Activated T-helper 2 cell treated with anti-CD3 and anti-CD28 coated beads, Interferon-gamma antibody, Interleukin-2, Interleukin-4, amounts not matched to agents 10 μg/mL and 5 μg/mL and 100 μg/mL, durations not matched to agents 14 hours and 24 hours and 36 hours (primary cell): ENCODE measurements at regions not wholly inside any gene's neighbourhood (a gene's known extent, or its start where the extent isn't known, plus 50 kb on each side); places are given as distances from the start of the nearest gene placed in this dataset.

Source experiments
- DNase-seq: peaks from one replicate; pipeline ENCODE4 v3.0.0; 2021; ENCODE audit warnings: low spot score
- H3K27ac Mint-ChIP-seq: one replicate; pipeline ENCODE4 v1.8.0; 2021; ENCODE audit warnings: mixed read lengths
- H3K27me3 Mint-ChIP-seq: one replicate; pipeline ENCODE4 v1.8.0; 2021; ENCODE audit warnings: low read depth, mixed read lengths
- H3K36me3 Mint-ChIP-seq: one replicate; pipeline ENCODE4 v1.8.0; 2021; ENCODE audit warnings: low read depth, mixed read lengths
- H3K4me1 Mint-ChIP-seq: one replicate; pipeline ENCODE4 v1.8.0; 2021; ENCODE audit warnings: low read depth, mixed read lengths
- H3K4me3 Mint-ChIP-seq: one replicate; pipeline ENCODE4 v1.8.0; 2021; ENCODE audit warnings: low read depth, mild to moderate bottlenecking, moderate library complexity, mixed read lengths
- H3K9me3 Mint-ChIP-seq: one replicate; pipeline ENCODE4 v1.8.0; 2021; ENCODE audit warnings: mixed read lengths
- intact Hi-C: fragments of 100-400 bp; cut with micrococcal nuclease; formaldehyde crosslinking; loops from one replicate; pipeline ENCODE4 v1.15.1; 2023

DNA sequence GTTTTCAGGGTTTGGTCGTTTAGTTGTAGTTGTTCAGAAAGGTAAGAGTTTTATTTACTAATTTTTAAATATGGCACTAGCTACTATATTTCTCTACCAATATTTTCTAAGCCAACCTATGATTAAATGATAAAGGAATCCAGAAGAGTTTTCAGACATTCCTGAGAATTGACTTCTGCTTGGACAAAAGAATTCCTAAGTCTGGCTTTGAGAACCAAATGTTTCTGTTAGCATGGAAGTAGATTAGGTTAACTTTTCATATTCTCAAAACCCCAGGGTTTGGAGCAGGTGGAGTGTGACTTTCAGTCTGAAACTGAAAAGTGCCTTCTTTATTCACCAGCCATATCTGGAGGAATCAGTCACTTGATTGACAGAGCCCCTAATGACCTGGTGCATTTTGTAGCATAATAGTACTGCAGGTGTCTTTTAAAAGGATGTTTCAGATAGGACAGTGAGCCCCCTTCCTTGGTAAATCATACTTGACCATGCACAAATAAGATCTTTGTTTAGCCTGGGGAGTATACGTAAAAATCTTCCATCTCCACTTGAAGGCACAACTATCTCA lies 457.0 kb upstream of the ZNF462 start:
- DNase-seq, result no peak
- no peak overlapping the region for H3K4me3 Mint-ChIP-seq
- intact Hi-C loops, result no loop called here
- H3K36me3 Mint-ChIP-seq, result no peaks in the 10 kb centered on the region
- no peak overlapping the region for H3K27ac Mint-ChIP-seq
- no peaks in the 10 kb centered on the region for H3K9me3 Mint-ChIP-seq
- H3K27me3 Mint-ChIP-seq, result no peaks in the 10 kb centered on the region
- no peaks in the 10 kb centered on the region for H3K4me1 Mint-ChIP-seq

DNA sequence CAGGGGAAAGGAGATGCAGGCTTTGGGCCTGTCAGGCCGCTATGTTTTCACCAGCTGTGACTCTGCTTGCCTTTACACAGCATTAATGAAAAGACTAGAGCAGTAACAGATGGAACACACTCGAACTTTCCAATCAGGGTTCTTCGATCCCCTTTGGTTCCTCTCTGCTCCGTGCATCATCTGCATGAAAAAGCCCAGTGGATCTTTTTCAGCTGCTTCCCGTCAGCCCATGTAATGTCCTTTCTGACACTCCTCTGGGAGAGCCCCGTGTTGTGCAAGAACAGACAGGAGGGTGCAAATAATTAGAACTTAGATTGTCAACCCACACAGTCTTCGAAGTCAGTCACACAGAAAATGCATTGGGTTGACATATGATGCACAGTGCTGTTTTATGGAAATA lies 448.9 kb upstream of the ZNF462 start:
- H3K27ac Mint-ChIP-seq, result no peak overlapping the region
- no peak for DNase-seq
- no peaks in the 10 kb centered on the region for H3K36me3 Mint-ChIP-seq
- peaks cover 6% of the 10 kb centered on the region for H3K9me3 Mint-ChIP-seq
- no peaks in the 10 kb centered on the region for H3K4me1 Mint-ChIP-seq
- no peaks in the 10 kb centered on the region for H3K27me3 Mint-ChIP-seq
- no peak overlapping the region for H3K4me3 Mint-ChIP-seq
- intact Hi-C loops, result no loop called here

DNA sequence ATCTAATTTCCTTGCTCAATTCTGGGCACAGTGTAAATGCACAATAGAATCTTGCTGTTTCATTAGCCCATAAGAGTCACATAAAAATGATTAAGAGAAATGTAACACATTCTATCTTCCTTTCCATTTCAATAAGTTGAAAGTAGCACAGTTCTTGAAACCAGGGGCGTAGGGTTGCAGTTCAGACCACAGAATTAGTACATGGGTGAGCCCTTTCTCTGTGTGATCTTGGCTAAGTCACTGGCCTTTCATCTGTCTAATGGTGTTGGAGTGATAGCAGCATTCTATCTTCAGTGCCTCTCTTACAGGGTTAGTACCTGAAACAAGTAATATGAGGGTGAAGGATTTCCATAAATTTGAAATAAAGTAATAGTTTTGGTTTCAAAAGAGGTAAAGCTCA lies 445.3 kb upstream of the ZNF462 start:
- Mint-ChIP-seq H3K4me3 (no peak overlapping the region), H3K27me3 (no peaks in the 10 kb centered on the region), H3K9me3 (peaks cover 9% of the 10 kb centered on the region), H3K27ac (no peak overlapping the region), H3K4me1 (peaks cover 10% of the 10 kb centered on the region), H3K36me3 (no peaks in the 10 kb centered on the region)
- intact Hi-C loops, result no loop called here
- DNase-seq, result no peak

DNA sequence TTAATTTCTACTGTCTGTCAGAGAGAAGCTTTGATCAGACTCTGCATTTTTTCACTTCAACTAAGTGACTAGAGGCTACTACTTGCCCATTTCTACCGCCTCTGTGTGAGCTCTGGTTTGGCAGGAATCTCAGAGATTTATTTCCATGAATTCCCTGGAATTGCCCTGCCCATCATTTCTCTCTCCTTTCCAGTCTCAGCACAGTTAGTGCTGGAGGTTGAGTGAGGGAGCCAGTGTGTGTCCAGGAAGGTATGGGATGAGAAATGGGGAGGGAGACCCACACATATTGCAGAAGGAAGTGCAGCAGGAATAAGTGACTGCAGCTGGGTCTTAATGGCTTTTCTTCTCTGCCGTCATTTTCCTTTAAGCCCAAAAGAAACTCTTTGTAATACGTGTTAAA lies 443.1 kb upstream of the ZNF462 start:
- Mint-ChIP-seq H3K27me3 (peaks cover 2% of the 10 kb centered on the region), H3K9me3 (peaks cover 9% of the 10 kb centered on the region), H3K4me1 (peaks cover 10% of the 10 kb centered on the region), H3K4me3 (no peak overlapping the region), H3K27ac (no peak overlapping the region), H3K36me3 (no peaks in the 10 kb centered on the region)
- intact Hi-C loops, result no loop called here
- no peak for DNase-seq

DNA sequence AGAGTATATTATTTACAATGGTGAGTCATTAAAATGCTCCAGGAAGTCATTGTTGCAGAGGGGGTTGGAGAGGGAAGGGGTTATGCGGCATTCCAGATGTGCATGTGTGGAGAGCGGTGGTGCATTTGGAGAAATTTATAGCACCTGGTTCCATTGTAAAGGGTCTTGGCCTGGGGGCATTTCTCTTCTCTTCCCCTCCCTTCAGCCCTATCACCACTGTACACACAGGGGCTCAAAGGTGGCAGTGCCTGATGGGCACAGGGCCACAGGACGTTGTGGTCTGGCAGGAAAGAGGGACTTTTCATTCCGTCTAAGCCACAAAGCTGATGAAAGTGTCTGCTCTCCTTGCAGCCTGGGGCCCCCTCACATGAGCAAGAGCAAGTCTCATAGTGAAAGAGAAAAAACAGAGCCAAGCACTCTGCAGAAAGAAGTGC lies 442.4 kb upstream of the ZNF462 start:
- no peak for DNase-seq
- Mint-ChIP-seq H3K36me3 (no peaks in the 10 kb centered on the region), H3K27ac (no peak overlapping the region), H3K9me3 (peaks cover 8% of the 10 kb centered on the region), H3K4me3 (no peak overlapping the region), H3K27me3 (peaks cover 2% of the 10 kb centered on the region), H3K4me1 (peaks cover 10% of the 10 kb centered on the region)
- intact Hi-C loops, result no loop called here

DNA sequence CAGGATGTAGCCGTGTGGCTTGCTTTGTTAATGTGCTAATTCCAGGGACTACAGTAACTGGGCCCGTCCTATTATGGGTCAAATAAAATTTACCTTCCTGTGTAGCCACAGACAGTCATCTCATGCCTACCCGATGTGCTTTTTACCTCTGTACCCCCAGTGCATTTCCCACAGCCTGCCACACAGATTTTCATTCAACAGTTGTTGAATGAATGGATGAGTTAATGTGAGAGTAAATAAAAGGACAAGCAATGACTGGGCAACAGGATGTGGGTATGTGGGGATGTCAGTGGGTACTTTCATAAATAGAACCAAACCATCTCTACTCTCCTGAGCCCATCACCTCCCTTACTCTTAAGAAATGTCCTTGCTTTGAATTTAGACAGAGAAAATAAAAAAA lies 441.2 kb upstream of the ZNF462 start:
- peaks cover 10% of the 10 kb centered on the region for H3K4me1 Mint-ChIP-seq
- H3K27me3 Mint-ChIP-seq, result peaks cover 2% of the 10 kb centered on the region
- no peak overlapping the region for H3K4me3 Mint-ChIP-seq
- no peaks in the 10 kb centered on the region for H3K36me3 Mint-ChIP-seq
- H3K27ac Mint-ChIP-seq, result no peak overlapping the region
- intact Hi-C loops, result no loop called here
- DNase-seq, result no peak
- H3K9me3 Mint-ChIP-seq, result peaks cover 3% of the 10 kb centered on the region

DNA sequence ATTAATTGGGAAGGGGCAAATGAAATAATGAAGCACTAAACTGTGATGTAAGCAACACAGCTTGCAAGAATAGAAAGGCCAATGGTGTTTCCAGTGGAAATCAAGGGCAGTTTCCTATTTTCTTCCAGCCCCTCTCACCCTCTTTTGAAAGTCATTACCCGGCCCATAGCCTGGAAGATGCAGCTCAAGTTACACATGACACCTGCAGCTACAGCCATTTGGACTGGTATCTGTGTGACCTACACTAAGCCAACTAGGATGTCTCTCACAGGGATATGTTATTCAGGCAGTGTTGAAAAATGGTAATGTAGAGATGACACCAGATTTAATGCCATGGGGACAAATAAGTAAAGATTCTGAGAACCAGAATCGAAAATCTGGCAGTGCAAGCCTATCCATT lies 439.4 kb upstream of the ZNF462 start:
- no peaks in the 10 kb centered on the region for H3K36me3 Mint-ChIP-seq
- peaks cover 2% of the 10 kb centered on the region for H3K27me3 Mint-ChIP-seq
- intact Hi-C loops, result no loop called here

DNA sequence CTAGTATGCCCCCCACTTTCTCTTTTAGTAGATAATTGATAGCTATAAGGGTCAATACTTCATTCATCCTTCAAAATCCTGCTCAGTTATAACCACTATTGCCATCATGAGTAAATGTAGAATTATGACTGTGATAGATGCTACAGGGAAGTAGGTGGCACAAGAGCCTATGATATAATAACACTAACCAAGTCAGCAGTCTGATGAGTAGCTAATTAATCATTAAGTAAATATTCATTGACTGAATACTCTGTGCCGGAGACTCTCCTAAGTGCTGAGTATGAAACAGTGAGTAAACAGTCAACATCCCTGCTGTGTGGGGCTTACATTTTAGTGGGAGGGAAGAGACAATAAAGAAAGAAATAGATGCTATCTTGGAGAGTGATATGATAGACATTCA lies 430.3 kb upstream of the ZNF462 start:
- intact Hi-C loops, result no loop called here
- Mint-ChIP-seq H3K27ac (no peak overlapping the region), H3K27me3 (no peaks in the 10 kb centered on the region), H3K36me3 (no peaks in the 10 kb centered on the region), H3K9me3 (peaks cover 4% of the 10 kb centered on the region), H3K4me3 (no peak overlapping the region), H3K4me1 (no peaks in the 10 kb centered on the region)
- DNase-seq, result no peak

More for the DNA sequence above, 439.4 kb upstream of the ZNF462 start:
- Mint-ChIP-seq H3K9me3 (peaks cover 3% of the 10 kb centered on the region), H3K4me1 (peaks cover 10% of the 10 kb centered on the region), H3K27ac (no peak overlapping the region), H3K4me3 (no peak overlapping the region)
- no peak for DNase-seq

DNA sequence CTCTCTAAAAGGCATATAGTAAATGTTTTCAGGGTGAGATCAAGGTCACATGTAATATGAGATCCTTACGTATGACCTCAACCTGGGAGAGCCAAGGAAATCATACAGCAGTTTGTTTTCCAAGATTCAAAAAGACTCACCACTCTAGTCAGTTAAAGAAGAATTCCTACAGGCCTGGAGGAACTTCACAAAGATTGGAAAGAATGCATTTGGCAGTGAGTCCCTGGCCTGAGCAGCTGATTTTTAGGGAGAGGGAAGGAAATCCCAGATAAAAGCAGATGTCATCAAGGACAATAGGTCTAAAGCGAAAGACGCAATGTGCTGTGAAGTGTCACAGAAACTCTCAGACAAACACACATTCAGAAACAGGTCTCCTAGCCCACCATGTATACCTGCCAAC lies 424.0 kb upstream of the ZNF462 start:
- intact Hi-C loops, result no loop called here
- Mint-ChIP-seq H3K27me3 (no peaks in the 10 kb centered on the region), H3K4me1 (no peaks in the 10 kb centered on the region), H3K9me3 (peaks cover 12% of the 10 kb centered on the region), H3K36me3 (no peaks in the 10 kb centered on the region), H3K27ac (no peak overlapping the region), H3K4me3 (no peak overlapping the region)
- no peak for DNase-seq

DNA sequence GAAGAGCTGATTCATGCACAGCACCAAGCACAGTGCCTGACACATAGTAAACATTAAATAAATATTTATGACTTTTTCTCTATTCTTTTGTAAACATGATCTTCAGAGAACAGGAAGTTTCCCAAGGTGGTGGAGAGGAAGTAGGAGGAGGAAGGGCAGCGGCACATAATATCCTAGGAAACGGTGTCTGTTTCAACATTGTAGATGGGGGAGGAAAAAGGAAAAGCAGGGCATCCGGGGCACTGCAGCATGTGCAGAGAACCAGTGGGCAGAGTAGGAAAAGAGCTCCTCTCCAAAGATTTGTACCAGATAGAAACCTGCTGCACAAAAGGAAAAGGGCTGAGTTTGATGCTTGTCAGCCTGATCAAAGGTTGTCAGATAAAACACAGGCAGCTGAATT lies 421.7 kb upstream of the ZNF462 start:
- intact Hi-C loops, result no loop called here
- H3K27ac Mint-ChIP-seq, result no peak overlapping the region

DNA sequence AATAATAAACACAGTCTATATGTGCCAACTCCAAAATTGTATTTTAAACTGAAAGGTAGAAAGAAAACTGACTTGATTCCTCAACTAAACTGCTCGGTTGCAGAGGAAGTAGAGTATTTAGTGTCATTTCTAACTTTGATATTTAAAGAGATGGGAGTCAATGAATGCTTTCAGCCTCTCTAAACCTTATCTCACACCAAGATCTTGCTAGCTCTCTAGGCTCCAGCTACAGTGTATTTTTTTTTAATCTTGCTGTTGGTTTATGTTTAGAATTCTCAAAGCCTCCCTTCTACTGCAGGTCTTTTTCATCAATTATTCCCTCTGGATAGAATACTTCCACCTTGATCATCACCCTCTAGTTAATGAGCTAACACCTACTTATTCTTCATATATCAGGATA lies 419.4 kb upstream of the ZNF462 start:
- no peak overlapping the region for H3K4me3 Mint-ChIP-seq

More for the DNA sequence above, 421.7 kb upstream of the ZNF462 start:
- Mint-ChIP-seq H3K4me1 (no peaks in the 10 kb centered on the region), H3K9me3 (peaks cover 7% of the 10 kb centered on the region), H3K27me3 (no peaks in the 10 kb centered on the region), H3K4me3 (no peak overlapping the region), H3K36me3 (no peaks in the 10 kb centered on the region)
- no peak for DNase-seq

DNA sequence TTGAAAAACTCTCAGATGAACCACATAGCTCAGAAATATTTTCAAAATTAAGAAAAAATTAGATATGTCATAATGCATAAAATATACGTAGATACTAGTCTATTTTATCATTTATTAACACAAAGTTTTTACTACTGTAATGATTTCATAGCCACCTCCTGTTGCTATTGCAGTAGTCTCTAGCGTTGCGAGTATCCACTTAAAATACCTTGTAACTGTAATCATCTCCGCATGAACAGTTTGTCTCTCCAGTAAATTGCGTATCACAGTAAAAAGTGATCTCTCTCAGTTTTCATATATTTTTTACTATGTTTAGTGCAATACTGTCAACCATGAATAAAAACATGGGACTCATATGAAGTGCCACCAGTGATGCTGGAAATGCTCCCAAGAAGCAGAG lies 417.9 kb upstream of the ZNF462 start:
- no peak overlapping the region for H3K4me3 Mint-ChIP-seq
- intact Hi-C loops, result no loop called here
- no peaks in the 10 kb centered on the region for H3K36me3 Mint-ChIP-seq
- no peak for DNase-seq
- H3K9me3 Mint-ChIP-seq, result no peaks in the 10 kb centered on the region
- H3K27me3 Mint-ChIP-seq, result no peaks in the 10 kb centered on the region
- no peak overlapping the region for H3K27ac Mint-ChIP-seq
- no peaks in the 10 kb centered on the region for H3K4me1 Mint-ChIP-seq

More for the DNA sequence above, 419.4 kb upstream of the ZNF462 start:
- no peaks in the 10 kb centered on the region for H3K4me1 Mint-ChIP-seq
- H3K36me3 Mint-ChIP-seq, result no peaks in the 10 kb centered on the region
- no peak overlapping the region for H3K27ac Mint-ChIP-seq
- peaks cover 7% of the 10 kb centered on the region for H3K9me3 Mint-ChIP-seq
- DNase-seq, result no peak
- intact Hi-C loops, result no loop called here
- no peaks in the 10 kb centered on the region for H3K27me3 Mint-ChIP-seq

DNA sequence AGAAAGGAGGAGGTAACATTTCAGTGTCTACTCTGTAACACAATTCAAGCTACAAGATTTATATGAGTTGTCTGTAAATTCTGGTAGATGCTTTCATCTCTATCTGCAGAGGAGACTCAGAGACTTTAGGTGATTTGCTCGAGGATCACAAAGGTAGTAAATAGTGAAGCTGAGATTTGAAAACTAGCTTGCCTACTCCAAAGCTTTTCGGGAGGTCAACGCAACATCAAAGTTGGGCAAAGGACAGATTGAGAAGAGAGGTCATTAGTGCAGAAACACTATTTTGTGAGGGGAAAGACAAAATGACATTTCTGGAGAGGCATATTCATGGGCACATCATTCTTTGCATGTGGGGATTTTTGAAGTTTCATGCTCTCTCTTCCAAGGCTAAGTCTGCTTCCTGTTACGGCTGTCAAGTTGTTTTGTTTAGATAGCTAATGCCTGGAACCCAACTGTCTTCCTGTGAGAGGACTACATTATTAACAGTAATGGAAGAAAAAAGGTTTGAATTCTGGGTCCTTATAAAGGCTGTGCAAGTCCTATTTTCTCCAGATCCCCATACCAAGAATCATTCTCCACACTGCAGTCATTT lies 413.5 kb upstream of the ZNF462 start:
- H3K27ac Mint-ChIP-seq, result no peak overlapping the region
- no peaks in the 10 kb centered on the region for H3K36me3 Mint-ChIP-seq
- DNase-seq, result no peak
- H3K9me3 Mint-ChIP-seq, result peaks cover 8% of the 10 kb centered on the region
- intact Hi-C loops, result no loop called here
- H3K27me3 Mint-ChIP-seq, result no peaks in the 10 kb centered on the region
- H3K4me1 Mint-ChIP-seq, result no peaks in the 10 kb centered on the region
- no peak overlapping the region for H3K4me3 Mint-ChIP-seq

DNA sequence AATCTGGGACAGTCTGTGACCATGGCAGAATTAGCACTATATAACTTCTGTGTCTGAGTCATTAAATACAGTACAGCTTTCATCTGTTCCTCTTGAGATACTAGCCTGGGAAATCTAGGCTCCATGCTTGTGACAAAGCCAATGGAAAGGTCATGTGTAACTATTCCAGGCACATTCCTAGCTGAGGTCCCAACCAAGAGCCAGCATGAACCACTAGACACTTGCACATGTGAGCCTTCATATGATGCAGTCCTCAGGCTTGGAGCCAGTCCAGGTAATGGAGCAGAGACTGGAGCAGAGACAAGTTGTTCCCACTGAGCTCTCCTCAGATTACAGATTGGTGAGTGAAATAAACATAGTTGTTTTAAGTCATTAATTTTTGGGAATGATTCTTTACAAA lies 412.4 kb upstream of the ZNF462 start:
- Mint-ChIP-seq H3K4me3 (no peak overlapping the region), H3K27ac (no peak overlapping the region), H3K9me3 (peaks cover 8% of the 10 kb centered on the region), H3K36me3 (no peaks in the 10 kb centered on the region), H3K4me1 (no peaks in the 10 kb centered on the region), H3K27me3 (no peaks in the 10 kb centered on the region)
- intact Hi-C loops, result no loop called here
- DNase-seq, result no peak
